ENCODE measurements at regions not wholly inside any gene's neighbourhood (a gene's known extent, or its start where the extent isn't known, plus 50 kb on each side); places are given as distances from the start of the nearest gene placed in this dataset.

GRCh38 chr3:28947751-28948150, 333.1 kb upstream of the RBMS3 start:
- no peak overlapping the region for H3K27ac Mint-ChIP-seq
- no peak overlapping the region for H3K4me3 Mint-ChIP-seq
- no peak for ATAC-seq
- no peak for DNase-seq
- H3K4me1 Mint-ChIP-seq: no peaks in the 10 kb centered on the region
- no peaks in the 10 kb centered on the region for H3K9me3 Mint-ChIP-seq
- no peaks in the 10 kb centered on the region for H3K27me3 Mint-ChIP-seq

- no peaks in the 10 kb centered on the region for H3K9me3 Mint-ChIP-seq
- no peaks in the 10 kb centered on the region for H3K4me1 Mint-ChIP-seq
- H3K4me3 Mint-ChIP-seq: no peak overlapping the region
- no peaks in the 10 kb centered on the region for H3K27me3 Mint-ChIP-seq
- DNase-seq (no peak), ATAC-seq (no peak)
- H3K27ac Mint-ChIP-seq: no peak overlapping the region
These were observed 332.2 kb upstream of the RBMS3 start for GRCh38 chr3:28948685-28949084.

- Mint-ChIP-seq H3K4me1 (no peaks in the 10 kb centered on the region), H3K27ac (no peak overlapping the region), H3K4me3 (no peak overlapping the region), H3K9me3 (no peaks in the 10 kb centered on the region), H3K27me3 (no peaks in the 10 kb centered on the region)
- DNase-seq (no peak), ATAC-seq (no peak)
These were observed 331.3 kb upstream of the RBMS3 start for GRCh38 chr3:28949580-28949979.

GRCh38 chr3:28950614-28951013, 330.3 kb upstream of the RBMS3 start:
- Mint-ChIP-seq H3K27me3 (no peaks in the 10 kb centered on the region), H3K9me3 (no peaks in the 10 kb centered on the region), H3K27ac (no peak overlapping the region), H3K4me1 (no peaks in the 10 kb centered on the region), H3K4me3 (no peak overlapping the region)
- ATAC-seq: no peak
- DNase-seq: no peak

- H3K27ac Mint-ChIP-seq: no peak overlapping the region
- no peaks in the 10 kb centered on the region for H3K9me3 Mint-ChIP-seq
- no peaks in the 10 kb centered on the region for H3K27me3 Mint-ChIP-seq
- H3K4me1 Mint-ChIP-seq: no peaks in the 10 kb centered on the region
- ATAC-seq: no peak
- no peak overlapping the region for H3K4me3 Mint-ChIP-seq
- DNase-seq: no peak
These were observed 328.9 kb upstream of the RBMS3 start for GRCh38 chr3:28951772-28952556.

GRCh38 chr3:28958656-28959055, 322.2 kb upstream of the RBMS3 start:
- DNase-seq: no peak
- Mint-ChIP-seq H3K27me3 (no peaks in the 10 kb centered on the region), H3K27ac (no peak overlapping the region), H3K4me1 (no peaks in the 10 kb centered on the region), H3K4me3 (no peak overlapping the region), H3K9me3 (no peaks in the 10 kb centered on the region)
- no peak for ATAC-seq

GRCh38 chr3:28971156-28971555, 309.7 kb upstream of the RBMS3 start:
- DNase-seq: no peak
- H3K27me3 Mint-ChIP-seq: no peaks in the 10 kb centered on the region
- peaks cover 42 to 48% of the 10 kb centered on the region in 2 donors for H3K9me3 Mint-ChIP-seq
- no peak overlapping the region for H3K27ac Mint-ChIP-seq
- H3K4me1 Mint-ChIP-seq: no peaks in the 10 kb centered on the region
- H3K4me3 Mint-ChIP-seq: no peak overlapping the region
- no peak for ATAC-seq

- H3K4me1 Mint-ChIP-seq: no peaks in the 10 kb centered on the region
- peaks cover 34 to 39% of the 10 kb centered on the region in 2 donors for H3K9me3 Mint-ChIP-seq
- peaks cover 4% of the 10 kb centered on the region for H3K27me3 Mint-ChIP-seq
- no peak overlapping the region for H3K27ac Mint-ChIP-seq
- ATAC-seq: peak; percentile 64
- DNase-seq: no peak
- no peak overlapping the region for H3K4me3 Mint-ChIP-seq
These were observed 307.9 kb upstream of the RBMS3 start for GRCh38 chr3:28972921-28973320.

- peaks cover 31 to 34% of the 10 kb centered on the region in 2 donors for H3K9me3 Mint-ChIP-seq
- H3K4me3 Mint-ChIP-seq: no peak overlapping the region
- no peak for ATAC-seq
- peaks cover 11% of the 10 kb centered on the region for H3K27me3 Mint-ChIP-seq
- no peak overlapping the region for H3K27ac Mint-ChIP-seq
- DNase-seq: no peak
- no peaks in the 10 kb centered on the region for H3K4me1 Mint-ChIP-seq
These were observed 307.3 kb upstream of the RBMS3 start for GRCh38 chr3:28973609-28974008.

- ATAC-seq: no peak
- Mint-ChIP-seq H3K27ac (no peak overlapping the region), H3K4me1 (no peaks in the 10 kb centered on the region), H3K9me3 (peaks cover 0 to 4% of the 10 kb centered on the region in 2 donors), H3K4me3 (no peak overlapping the region), H3K27me3 (peaks cover 11% of the 10 kb centered on the region)
- no peak for DNase-seq
These were observed 302.8 kb upstream of the RBMS3 start for GRCh38 chr3:28978092-28978491.

GRCh38 chr3:28980131-28980530, 300.7 kb upstream of the RBMS3 start:
- H3K4me1 Mint-ChIP-seq: no peaks in the 10 kb centered on the region
- peaks cover 0 to 4% of the 10 kb centered on the region in 2 donors for H3K9me3 Mint-ChIP-seq
- DNase-seq: no peak
- peaks cover 11% of the 10 kb centered on the region for H3K27me3 Mint-ChIP-seq
- ATAC-seq: no peak
- no peak overlapping the region for H3K27ac Mint-ChIP-seq
- no peak overlapping the region for H3K4me3 Mint-ChIP-seq

- DNase-seq (no peak), ATAC-seq (no peak)
- H3K27ac Mint-ChIP-seq: peak overlapping the region in 1 of 2 donors; percentile 1
- H3K9me3 Mint-ChIP-seq: peaks cover 0 to 4% of the 10 kb centered on the region in 2 donors
- H3K27me3 Mint-ChIP-seq: peaks cover 11% of the 10 kb centered on the region
- H3K4me3 Mint-ChIP-seq: no peak overlapping the region
- H3K4me1 Mint-ChIP-seq: no peaks in the 10 kb centered on the region
These were observed 300.2 kb upstream of the RBMS3 start for GRCh38 chr3:28980631-28981030.

- Mint-ChIP-seq H3K9me3 (no peaks in the 10 kb centered on the region), H3K4me3 (no peak overlapping the region), H3K27me3 (peaks cover 7% of the 10 kb centered on the region), H3K4me1 (no peaks in the 10 kb centered on the region), H3K27ac (no peak overlapping the region)
- DNase-seq (no peak), ATAC-seq (no peak)
These were observed 298.0 kb upstream of the RBMS3 start for GRCh38 chr3:28982906-28983305.

GRCh38 chr3:28986922-28987321, 293.9 kb upstream of the RBMS3 start:
- H3K4me1 Mint-ChIP-seq: peaks cover 10% of the 10 kb centered on the region
- ATAC-seq (no peak), DNase-seq (no peak)
- H3K27me3 Mint-ChIP-seq: no peaks in the 10 kb centered on the region
- H3K4me3 Mint-ChIP-seq: no peak overlapping the region
- no peaks in the 10 kb centered on the region for H3K9me3 Mint-ChIP-seq
- no peak overlapping the region for H3K27ac Mint-ChIP-seq

- DNase-seq: no peak
- no peak overlapping the region for H3K27ac Mint-ChIP-seq
- no peaks in the 10 kb centered on the region for H3K27me3 Mint-ChIP-seq
- peaks cover 10% of the 10 kb centered on the region for H3K4me1 Mint-ChIP-seq
- no peak overlapping the region for H3K4me3 Mint-ChIP-seq
- ATAC-seq: peak; percentile 76
- peaks cover 0 to 5% of the 10 kb centered on the region in 2 donors for H3K9me3 Mint-ChIP-seq
These were observed 291.2 kb upstream of the RBMS3 start for GRCh38 chr3:28989646-28990089.

GRCh38 chr3:28994161-28994905, 286.5 kb upstream of the RBMS3 start:
- no peak for ATAC-seq
- H3K27ac Mint-ChIP-seq: no peak overlapping the region
- H3K27me3 Mint-ChIP-seq: no peaks in the 10 kb centered on the region

More at GRCh38 chr3:28994161-28994905, 286.5 kb upstream of the RBMS3 start:
- no peak for DNase-seq
- no peak overlapping the region for H3K4me3 Mint-ChIP-seq
- peaks cover 5 to 13% of the 10 kb centered on the region in 2 donors for H3K9me3 Mint-ChIP-seq
- peaks cover 10% of the 10 kb centered on the region for H3K4me1 Mint-ChIP-seq
